Activated naive CD4-positive, alpha-beta T cell treated with Interleukin-2 at 50 U/mL for 16 hours (primary cell): ENCODE measurements at regions not wholly inside any gene's neighbourhood (a gene's known extent, or its start where the extent isn't known, plus 50 kb on each side); places are given as distances from the start of the nearest gene placed in this dataset.

Source experiments
- DNase-seq: peaks from one replicate; pipeline ENCODE4 v3.0.0-alpha.2; 2020

DNA sequence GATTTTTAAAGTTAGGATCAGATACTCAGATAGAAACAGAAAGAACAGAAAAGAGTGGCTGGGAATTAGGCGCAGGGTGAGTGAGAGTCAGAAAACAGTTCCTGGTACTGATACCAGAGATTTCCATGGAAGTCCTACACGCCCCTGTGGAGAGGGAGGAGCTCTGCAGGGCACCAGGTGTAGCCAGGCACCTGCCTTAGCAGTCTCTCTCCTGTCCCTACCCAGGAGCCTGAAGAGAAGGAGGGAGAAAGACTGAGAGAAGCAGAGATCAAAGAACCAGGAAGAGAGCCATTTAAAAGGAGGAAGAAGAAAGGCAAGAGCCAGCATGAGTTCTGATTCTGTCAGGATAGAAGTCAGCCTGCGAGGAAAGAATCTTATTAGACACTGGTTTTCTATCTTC is 65.0 kb downstream of the CBLN1 start:
- DNase-seq, result no peak

DNA sequence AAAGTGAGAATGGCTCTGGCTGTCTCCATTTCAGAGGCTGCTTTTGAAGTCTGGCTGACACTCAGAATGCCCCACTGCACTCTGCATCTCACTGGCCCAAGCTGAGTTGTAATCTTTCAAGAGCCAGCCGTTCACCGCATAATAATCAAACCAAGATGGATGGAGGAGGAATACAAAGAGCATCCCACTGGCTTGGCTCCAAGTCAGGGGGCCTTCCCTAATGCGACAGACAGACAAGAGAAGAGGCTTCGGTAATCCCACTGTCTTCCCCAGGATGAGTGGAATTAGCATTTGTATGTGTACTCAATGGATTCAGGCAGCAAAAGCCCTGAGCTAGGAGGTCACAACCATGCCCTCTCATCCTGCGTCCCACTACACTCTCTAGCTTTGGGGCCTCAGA is 68.0 kb downstream of the CBLN1 start:
- DNase-seq, result no peak

DNA sequence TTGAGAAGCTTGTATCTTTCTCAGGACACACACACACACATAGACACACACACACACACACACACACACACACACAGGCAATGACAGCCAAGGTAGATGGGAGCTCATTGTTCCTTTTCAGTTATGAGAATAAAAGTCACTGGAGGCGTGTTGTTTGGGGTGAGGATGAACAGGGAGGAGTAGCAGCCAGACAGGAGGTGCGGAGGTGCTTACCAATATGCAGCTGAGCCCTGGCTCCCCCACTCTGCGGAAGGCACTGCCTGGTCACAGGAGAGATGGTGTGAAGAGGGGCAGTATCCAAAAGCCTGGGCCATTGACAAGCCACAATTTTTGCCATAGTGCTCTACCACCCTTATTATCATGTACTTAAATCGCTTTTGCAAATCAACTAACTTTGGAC is 77.4 kb downstream of the CBLN1 start:
- DNase-seq, result no peak

DNA sequence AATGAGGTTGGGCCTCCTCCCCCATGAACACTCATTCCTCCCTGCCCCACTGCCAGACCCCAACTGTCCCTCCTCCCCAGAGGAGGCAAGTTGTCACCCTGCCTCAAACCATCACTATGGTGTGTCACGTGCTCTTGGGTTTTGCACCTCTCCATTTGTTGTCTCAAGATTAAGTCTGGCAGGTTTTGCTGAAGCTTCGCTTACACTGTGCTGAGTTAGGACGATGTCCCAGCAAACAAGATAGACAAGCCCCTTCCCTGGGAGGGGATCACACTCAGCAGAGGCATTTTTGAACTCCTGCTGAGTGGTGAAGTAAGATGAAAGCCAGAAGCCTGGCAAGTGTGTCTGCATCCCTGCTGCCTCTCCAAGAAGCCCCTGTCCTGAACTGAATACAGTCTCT is 78.3 kb downstream of the CBLN1 start:
- DNase-seq, result no peak

DNA sequence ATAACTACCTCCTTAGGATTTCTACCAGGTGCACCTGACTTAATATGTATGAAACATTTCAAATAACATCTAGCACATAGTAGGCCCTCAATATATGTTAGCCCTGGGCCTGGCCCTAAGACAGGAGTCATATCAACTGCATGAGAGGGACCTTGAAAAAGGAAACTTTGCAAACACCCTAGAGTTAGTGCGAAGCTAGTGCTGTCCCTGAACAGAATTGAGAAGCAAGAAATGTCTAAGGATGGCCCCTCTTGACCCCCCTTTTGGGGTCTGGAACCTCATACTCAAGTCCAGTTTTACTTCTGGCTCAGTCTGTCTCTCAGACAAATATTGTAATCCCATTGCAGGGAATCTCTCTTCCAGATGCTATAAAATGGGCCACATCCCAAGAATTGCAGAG is 80.5 kb downstream of the CBLN1 start:
- DNase-seq, result no peak

DNA sequence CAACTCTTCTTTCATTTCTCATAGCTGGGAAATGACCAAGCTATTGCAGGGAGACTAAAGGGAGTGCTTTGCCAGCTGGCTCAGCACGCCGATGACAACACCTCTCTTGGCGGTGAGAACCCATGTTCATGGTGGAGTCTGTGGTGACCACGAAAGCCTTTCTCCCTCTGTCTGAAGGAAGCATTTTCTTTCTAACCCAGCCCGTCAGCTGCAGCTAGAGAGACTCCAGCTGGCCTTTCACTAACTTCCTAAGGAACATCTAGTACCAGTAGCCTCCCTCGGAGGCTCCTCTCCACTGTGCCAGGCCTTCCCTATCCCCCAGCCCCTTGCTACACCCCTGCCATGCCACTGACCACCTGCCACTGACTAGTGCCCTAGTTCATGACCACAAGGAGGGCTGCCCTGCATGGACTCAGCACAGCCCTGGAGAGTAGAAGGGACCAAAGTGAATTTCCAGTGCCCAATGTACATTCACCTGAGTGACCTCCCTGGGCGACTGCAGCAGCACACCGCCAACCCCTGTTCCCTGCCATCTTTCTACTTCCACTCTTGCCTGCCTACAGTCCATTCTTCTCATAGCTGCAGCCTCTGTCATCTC is 81.3 kb downstream of the CBLN1 start:
- no peak for DNase-seq

DNA sequence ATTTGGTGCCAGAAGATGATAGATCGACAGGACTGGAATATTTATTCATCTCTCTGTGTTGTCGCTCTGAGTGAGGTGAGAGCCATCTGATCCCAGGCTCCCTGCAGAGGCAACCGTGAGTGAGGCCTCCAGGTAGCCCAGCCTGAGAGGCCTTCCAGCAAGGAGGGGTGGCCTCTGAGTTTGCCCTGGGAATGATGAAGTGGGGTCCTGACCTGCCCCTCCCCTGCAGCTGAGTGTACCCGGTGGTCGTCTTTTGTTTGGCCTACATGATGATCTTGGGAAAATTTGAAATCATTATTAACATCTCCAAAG is 86.4 kb downstream of the CBLN1 start:
- no peak for DNase-seq

DNA sequence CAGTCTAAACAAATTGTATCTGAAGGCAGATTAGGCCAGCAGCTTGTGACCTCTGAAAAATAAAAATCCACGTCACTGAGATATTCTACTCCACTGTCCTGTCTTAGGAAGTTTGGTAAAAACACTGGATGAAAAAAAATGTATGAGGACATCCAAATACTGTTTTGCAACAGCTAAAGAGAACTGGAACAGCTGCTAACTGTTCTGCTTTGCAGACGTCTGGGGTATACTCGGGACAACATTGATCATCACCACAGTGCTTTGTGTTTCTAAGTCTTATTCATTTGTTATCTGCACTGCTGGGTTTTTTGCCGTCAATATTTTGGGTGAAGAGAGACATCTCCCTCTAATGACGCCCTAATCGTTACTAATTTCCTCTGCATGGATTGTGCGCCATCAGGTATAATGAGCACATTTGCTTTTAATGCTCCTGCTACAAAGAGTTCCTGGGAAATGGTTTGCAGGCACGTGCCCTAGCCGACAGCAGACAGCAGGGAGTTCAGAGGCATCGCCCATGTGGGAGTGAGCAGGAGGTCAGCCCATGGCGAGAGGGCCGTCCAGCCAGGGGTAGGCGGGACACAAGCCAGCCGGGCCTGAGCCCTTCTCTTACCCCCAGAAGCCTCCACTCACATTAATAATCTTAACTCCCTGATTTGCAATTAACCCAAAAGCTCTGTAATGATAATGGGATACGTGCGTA is 87.0 kb downstream of the CBLN1 start:
- DNase-seq, result no peak

DNA sequence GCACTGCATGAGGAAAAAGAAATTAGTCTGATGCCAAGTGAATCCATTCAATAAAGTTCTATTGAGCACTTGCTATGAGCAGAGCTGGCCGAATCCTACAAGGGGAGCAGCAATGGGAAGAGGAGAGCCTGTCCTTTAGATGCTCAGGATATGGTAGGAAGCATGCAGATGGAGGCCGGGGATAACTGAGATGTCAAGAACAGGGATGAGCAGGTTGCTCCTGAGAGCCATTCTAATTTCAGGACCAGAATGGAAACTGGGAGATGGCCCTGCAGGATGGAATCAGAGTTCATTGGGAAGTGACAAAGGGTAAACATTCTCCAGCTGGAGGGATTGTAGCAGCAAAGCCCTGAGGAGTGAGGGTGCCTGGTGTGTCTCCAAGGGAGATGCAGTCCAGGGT is 88.0 kb downstream of the CBLN1 start:
- no peak for DNase-seq

DNA sequence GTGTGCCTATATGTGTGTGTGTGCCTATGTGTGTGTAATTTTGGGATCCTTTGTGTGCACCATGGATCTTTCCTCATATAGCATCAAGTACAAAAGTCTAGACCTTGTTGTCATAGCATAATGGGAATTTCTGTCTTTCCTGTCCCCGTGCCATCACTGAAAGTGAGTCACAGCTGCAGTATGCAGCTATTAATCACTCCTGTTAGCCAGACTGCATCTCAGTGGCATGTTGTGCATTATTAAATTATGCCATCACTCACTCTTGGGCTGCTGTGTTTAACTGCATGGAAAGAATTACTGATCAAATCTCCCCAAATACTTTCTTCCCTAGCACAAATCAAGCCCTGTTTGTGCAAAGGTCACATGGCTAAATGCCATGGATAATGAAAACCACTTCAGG is 92.4 kb downstream of the CBLN1 start:
- DNase-seq, result no peak

DNA sequence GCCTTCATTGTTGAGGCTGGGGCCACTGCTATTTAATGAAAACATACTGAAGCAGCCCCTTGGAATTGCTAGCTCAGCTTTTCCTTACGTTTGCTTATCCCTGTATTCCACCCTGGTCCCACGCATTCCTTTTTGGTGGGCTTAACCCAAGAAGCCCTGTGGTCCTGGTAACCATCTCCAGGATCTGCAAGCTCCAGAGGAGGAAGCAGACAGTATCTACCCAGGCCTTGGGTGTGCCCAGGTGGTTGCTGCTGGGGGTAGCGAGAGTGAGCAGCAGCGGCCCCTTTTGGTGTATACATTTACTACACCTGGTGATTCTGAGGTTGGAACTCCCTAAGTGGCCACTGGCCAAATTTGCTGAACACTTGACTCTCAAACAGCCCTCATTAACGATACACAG is 97.7 kb downstream of the CBLN1 start:
- no peak for DNase-seq

DNA sequence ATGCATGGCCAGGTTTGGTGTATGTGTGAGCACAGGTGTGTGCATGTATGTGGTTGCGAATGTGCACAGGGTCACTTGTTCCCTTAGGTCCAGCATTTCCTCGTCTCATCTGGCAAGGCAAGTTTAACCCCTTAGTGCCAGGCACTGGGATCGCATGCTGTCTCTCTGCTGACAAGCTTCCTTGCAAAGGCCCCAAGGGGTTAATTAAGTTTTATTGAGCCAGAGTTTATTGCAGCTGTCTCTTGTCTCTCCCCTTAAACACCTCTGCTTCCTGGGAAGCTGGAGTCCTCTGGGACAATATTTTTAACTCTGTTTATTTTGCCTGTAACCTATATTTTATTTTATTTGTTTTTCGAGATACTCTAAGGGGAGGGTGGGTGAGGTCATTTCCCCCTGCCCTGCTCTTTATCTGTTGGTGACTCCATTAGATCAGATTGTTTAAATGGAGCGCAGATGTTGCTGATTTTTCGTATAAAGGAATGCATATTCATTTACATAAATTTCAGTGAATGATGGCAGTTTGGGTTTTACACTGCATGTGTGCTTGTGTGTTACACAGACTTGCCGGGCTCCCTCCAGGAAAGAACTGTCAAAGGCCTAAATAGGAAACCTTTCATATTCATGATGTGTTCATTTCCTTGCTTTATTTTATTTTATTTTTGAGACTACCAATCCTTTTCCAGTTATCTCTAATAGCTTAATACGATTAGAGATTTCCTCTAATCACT is 99.7 kb downstream of the CBLN1 start:
- no peak for DNase-seq

DNA sequence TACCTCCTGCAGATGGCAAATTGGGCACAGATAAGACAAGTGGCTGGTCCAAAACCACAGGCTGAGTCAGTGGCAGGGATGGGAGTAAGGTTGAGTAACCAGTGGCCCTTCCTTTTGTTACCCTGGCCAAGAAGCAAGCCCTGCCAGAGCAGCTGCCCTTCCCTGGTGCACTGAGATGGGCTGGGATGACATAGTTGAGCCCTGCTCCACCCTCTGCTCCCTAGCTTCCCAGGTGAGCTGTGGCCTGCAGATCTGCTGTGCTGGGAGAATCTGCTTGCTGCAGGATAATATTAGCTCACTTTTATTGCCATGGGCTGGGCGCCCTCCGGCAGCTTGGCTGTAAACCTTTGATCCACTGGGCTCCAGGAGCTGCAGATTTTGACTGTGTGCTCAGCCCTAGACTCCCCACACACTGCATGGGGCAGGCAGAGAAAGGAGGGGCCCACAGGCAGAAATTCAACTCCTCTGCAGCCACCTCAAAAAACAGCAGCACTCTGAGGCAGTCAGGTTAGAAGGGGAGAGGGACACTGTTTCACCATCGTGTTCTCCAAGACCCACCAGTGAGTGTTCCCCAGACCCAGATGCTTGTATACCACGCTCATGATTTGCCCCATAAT is 101.8 kb downstream of the CBLN1 start:
- DNase-seq, result no peak

DNA sequence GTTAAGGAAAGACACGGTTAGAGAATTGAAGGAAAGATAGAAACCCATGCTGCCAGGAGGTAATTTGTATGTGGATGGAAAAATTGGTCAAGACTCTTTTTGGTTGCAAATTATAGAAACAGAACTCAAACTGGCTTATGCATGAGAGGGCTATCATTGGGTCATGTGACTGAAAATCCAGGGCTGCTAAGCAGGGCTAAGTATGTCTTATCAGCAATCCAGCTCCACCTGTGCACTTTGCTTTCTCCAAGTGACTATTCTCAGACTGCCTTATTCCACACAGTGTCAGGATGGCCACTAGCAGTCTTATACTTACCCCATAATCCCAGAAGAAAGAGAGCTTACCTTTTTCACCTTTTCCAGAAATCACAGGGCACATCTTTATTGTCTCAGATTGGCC is 113.5 kb downstream of the CBLN1 start:
- DNase-seq, result no peak

DNA sequence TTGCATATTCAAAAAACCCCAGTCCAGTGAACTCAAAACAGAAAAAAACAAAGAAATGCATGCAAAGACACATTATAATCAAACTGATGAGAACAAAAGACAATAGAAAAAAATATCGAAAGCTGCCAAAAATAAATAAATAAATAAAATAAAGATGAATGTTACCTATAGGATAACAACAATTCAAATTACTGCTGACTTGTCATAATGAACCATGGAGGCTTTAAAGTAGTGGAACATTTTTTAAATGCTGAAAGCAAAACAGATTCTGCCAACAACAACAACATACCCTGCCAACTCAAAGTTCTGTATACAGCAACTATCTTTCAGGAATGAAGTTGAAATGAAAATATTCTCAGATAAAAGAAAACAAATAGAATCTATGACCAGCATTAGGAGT is 116.6 kb downstream of the CBLN1 start:
- no peak for DNase-seq

DNA sequence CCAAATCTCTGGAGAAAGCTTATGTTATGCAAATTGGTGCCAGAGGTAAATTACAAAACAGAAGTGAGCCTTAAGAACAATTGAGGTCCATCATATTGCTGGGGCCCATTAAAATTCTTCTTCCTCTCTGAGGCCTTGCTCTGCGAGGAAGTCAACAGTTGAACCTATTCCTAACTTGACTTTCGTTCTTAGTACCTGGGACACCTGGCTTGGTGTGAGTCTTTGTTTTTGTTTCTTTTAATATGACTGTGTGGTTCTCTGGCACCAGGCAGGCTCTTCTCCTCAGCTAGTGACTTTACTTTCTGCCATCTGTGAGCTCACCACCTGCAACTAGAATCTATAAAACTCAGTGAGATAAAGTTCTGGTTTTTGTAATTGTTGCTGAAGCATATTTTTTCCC is 120.4 kb downstream of the CBLN1 start:
- no peak for DNase-seq

DNA sequence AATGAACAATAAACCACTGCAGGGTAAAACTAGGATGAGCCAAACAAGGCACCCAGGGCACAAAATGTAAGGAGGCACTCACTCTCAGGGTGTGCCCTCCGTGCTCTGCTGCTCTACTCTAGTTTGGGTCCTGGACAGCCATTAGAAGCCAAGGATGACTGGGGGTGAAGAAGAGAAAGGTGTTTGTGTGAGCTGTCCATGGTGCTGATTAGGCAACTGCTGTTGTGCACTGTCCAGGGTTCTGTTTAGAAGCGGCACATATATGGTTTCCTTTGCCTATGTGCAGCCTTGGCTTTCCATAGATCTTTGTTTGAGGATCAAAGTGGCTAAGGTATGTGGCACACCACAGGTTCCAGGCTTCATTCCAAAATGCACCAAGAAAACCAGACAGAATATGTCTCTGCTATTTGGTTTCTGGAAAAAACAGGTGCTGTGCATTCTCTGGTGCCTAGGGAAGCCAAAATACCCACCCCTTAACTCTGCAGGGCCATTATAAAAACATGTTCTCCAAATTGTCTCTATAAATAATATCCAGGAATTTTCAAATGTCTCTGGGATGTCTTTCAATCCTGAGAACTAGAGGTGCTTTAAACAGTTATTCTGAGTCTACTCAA is 123.5 kb downstream of the CBLN1 start:
- no peak for DNase-seq

DNA sequence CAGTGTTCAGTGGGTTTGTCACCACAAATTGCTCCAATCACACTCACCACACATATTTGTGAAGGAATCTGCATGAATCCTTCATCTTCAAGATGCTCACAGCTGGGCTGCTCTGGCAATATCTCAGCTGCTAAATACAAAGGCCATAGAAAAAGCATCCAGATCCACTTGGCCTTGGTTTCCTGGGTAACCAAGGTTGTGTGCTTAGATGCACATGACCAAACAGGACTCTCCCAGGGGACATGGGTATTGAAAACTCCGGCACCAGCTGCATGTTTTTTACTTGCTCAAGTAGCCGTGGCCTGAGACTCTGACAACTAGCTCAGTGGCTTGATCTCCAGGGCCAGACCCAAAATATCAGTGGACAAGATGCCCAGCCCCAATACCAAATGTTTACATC is 131.3 kb downstream of the CBLN1 start:
- DNase-seq, result no peak

DNA sequence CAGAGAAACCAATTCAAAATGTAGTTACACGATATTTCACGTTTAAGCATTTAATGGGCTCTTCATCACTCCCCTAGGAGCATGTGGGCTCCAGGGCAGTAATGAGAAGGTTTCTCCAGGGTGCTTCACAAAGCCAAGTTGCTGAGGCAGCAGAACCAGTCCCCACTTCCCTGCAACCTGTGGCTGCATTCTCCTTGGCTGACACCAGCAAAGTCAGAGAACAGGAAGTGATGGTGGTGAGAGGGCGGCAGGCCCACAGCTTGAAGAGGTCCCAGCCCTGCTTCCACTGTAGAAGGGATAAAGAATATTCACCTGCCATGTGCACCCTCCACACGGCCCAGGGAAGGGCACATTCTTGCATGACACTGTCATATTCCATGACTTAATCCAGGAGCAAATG is 133.2 kb downstream of the CBLN1 start:
- no peak for DNase-seq

DNA sequence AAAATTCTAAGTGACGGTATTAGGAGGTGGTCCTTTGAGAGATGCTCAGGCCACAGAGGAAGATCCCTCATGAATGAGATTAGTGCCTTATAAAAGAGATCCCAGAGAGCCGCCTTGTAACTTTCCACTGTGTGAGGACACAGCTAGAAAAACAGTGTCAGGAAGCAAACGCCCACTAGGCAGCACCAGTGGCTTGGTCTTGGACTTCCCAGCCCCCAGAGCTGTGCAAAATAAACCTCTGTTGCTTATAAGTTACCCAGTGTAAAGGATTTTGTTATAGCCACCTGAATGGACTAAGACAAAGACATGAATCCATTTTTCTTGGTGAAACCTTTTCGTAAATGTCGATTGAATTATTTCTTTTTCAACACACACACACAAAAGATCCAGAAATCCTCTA is 141.0 kb downstream of the CBLN1 start:
- DNase-seq, result no peak

DNA sequence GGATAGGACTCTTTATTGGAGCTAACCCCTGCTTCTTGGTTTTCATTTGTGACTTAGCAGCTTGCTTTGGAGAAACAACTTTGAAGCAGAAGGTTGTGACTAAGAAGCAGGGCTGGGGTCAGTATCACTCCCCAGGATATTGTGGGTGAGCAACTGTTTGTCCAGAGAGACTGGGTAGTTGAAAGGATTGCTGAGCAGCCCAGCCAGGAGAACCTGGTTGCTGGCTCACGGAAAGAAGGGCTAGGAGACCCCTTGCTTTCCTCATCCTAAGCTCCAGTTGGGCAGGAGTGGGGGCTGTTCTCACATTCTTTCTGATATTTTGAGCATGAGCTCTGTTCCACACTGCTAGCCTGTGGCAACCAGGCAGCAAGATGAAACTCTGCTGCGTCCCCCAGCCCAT is 151.2 kb downstream of the CBLN1 start:
- DNase-seq, result no peak

DNA sequence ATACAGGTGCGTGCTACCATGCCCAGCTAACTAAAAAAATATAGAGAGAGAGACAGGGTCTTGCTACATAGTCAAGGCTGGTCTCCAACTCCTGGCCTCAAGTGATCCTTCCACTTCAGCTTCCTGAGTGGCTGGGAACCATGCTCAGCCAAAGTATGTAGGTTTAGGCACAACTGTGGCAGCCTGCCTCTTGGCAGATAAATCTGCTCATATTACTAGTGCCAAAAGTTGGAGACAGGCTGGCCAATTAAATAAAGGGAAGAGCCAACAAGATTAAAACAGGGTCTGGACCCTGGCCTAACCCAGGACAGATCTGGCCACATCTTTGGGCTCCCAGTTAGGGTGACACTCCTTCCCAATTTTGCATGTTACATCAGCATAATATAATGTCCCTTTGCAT is 151.7 kb downstream of the CBLN1 start:
- DNase-seq, result no peak

DNA sequence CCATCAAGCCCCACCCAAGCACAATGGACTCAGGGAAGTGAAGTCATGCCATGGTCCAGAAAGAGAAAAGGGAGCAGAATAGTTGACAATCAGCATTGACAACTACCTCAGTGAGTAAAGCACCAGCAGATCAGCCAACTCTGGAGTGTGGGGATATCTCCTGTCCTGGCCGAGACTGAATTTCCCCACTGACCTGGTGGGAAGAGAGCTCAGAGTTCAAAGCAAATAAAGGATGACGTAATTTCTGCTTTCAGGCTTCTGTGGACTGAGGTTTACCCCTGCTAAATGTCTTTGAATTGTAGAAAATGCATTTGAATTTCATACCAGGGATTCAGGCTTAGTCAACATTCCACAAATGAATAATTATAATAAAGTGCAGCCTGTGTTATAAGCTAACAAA is 152.9 kb downstream of the CBLN1 start:
- no peak for DNase-seq

DNA sequence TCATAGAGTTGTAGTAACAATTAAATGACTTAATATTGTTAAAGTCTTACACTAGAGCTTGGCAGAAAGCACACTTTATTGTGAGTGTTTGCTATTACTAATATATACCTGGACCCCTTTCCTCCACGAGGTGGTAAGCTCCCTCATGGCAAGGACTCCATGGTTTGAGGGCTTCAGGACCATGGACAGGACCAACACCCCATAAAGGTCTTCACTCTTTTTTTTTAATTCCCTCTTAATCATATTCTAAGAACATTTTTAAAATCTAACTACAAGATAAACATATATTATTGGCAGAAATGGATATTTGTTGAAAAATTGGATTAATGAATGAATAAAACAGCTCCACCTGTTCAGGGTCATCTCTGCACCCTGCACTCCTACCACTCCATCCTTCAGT is 154.5 kb downstream of the CBLN1 start:
- DNase-seq, result no peak
